MCF 10A (cell line): ENCODE measurements at regions not wholly inside any gene's neighbourhood (a gene's known extent, or its start where the extent isn't known, plus 50 kb on each side); places are given as distances from the start of the nearest gene placed in this dataset.

Source experiments
- BruUV-seq: library from RNA; stranded (reverse); fragments of 400-500 nt; replicated peaks from 2 replicates; lab custom pipeline; 2021; lab: Mats Ljungman, UMichigan
- CTCF ChIA-PET: fragments of 300-600 bp; sonication (Branson Sonifier 250); formaldehyde crosslinking; extraction: SDS; loops from one replicate; lab custom pipeline; 2021; ENCODE audit warnings: antibody characterized with exemption, inconsistent platforms; lab: Yijun Ruan, JAX
- POLR2A ChIA-PET: fragments of 300-600, 350-650 bp; sonication (Branson Sonifier 250); formaldehyde crosslinking; extraction: SDS; loops from one replicate; lab custom pipeline; 2020; ENCODE audit warnings: antibody characterized with exemption, inconsistent platforms; lab: Yijun Ruan, JAX
- DNase-seq: peaks from one replicate; pipeline ENCODE4 v3.0.0-alpha.2; 2018; ENCODE audit not compliant: unreplicated experiment
- H3K27ac Mint-ChIP-seq: one replicate; pipeline ENCODE4 v1.8.0; 2022; ENCODE audit warnings: mild to moderate bottlenecking, low read depth, mixed read lengths; ENCODE audit not compliant: unreplicated experiment
- H3K27me3 Mint-ChIP-seq: one replicate; pipeline ENCODE4 v1.8.0; 2022; ENCODE audit warnings: mixed read lengths; ENCODE audit not compliant: insufficient read depth, unreplicated experiment
- H3K36me3 Mint-ChIP-seq: one replicate; pipeline ENCODE4 v1.8.0; 2022; ENCODE audit warnings: mild to moderate bottlenecking, moderate library complexity, mixed read lengths; ENCODE audit not compliant: insufficient read depth, unreplicated experiment
- H3K4me1 Mint-ChIP-seq: one replicate; pipeline ENCODE4 v1.8.0; 2022; ENCODE audit warnings: mixed read lengths; ENCODE audit not compliant: insufficient read depth, unreplicated experiment
- H3K4me3 Mint-ChIP-seq: one replicate; pipeline ENCODE4 v1.8.0; 2022; ENCODE audit warnings: mild to moderate bottlenecking, moderate library complexity, mixed read lengths; ENCODE audit not compliant: unreplicated experiment
- H3K9me3 Mint-ChIP-seq: one replicate; pipeline ENCODE4 v1.8.0; 2022; ENCODE audit warnings: mixed read lengths; ENCODE audit not compliant: unreplicated experiment
- intact Hi-C: fragments of 100-400 bp; cut with micrococcal nuclease; formaldehyde crosslinking; loops from 2 replicates; pipeline ENCODE4 v1.14.1; 2022
- TF ChIP-seq, protein P1 (sequence below): fragments of 200-600 bp; IDR thresholded peaks from one replicate; pipeline ENCODE4 v1.8.0; 2022; ENCODE audit warnings: antibody characterized with exemption, mild to moderate bottlenecking; ENCODE audit not compliant: unreplicated experiment

DNA sequence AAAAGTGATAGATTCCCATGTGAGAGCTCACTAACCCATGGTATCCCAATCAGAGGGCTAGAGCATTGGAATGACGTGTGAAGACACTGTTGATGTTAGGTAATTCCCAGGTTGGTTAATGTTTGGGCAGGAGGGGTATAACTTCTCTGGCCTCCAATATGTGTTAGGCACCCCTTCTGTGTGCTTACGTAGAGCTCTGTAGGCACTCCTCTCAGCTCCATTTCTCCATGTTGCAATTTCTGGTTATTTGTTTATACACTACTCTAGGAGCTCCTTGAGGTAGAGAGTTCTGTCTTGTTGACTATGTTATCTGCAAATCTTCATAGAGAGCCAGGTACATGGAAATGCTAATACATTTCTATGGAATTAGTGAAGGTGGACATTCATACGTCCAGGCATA, 153.5 kb downstream of the RPIA start:
- no peaks in the 10 kb centered on the region for H3K9me3 Mint-ChIP-seq
- no peaks in the 10 kb centered on the region for H3K4me1 Mint-ChIP-seq
- no peak overlapping the region for H3K4me3 Mint-ChIP-seq
- ChIA-PET POLR2A (no interaction called here), CTCF (no interaction called here)
- H3K27me3 Mint-ChIP-seq: peaks cover 100% of the 10 kb centered on the region
- intact Hi-C loops: no loop called here
- BruUV-seq: no TSS peak
- DNase-seq: no peak
- H3K36me3 Mint-ChIP-seq: no peaks in the 10 kb centered on the region
- no peak overlapping the region for H3K27ac Mint-ChIP-seq
- TF ChIP-seq, protein P1, sequence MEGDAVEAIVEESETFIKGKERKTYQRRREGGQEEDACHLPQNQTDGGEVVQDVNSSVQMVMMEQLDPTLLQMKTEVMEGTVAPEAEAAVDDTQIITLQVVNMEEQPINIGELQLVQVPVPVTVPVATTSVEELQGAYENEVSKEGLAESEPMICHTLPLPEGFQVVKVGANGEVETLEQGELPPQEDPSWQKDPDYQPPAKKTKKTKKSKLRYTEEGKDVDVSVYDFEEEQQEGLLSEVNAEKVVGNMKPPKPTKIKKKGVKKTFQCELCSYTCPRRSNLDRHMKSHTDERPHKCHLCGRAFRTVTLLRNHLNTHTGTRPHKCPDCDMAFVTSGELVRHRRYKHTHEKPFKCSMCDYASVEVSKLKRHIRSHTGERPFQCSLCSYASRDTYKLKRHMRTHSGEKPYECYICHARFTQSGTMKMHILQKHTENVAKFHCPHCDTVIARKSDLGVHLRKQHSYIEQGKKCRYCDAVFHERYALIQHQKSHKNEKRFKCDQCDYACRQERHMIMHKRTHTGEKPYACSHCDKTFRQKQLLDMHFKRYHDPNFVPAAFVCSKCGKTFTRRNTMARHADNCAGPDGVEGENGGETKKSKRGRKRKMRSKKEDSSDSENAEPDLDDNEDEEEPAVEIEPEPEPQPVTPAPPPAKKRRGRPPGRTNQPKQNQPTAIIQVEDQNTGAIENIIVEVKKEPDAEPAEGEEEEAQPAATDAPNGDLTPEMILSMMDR: no peak

DNA sequence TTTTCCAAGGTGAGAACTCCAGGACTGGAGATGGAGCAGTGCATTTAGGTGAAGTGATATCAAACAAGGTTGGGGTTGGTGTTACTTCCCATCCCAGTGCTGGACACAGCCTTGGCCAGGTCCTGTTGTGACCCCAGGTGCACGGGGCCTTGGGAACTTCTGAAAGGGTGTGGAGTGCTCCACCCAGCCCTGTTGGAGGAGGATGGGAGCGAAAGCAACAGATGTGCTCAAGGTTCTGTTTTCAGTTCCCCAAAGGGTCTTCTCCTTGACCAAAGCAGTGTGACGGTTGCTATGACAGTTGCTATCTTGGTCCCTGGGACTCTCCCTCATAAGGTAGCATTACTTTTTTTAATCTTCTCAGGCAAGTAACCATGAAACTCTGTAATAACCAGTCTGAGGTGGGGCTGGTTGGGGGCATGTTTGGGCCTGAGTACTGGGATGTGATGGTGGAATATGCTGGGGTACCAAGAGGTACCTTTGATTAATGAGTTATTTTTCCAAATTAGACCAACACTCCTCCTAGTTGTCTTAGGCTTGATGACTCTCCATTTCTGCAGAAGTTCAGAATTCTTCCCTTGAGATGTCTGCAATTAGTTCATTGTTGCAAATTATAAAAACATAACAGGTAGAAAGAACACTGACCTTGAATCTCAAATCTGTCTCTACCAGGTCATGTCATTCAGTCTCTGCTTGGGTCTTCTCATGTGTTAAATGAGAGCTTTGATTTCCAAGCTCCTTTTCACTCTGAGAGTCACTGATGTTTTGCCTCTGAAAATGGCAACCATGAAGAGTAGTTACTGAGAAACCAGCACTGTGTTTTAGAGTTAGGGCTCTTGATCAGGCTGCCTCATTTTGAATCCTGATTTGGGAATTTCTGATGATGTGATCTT, 154.5 kb downstream of the RPIA start:
- H3K4me3 Mint-ChIP-seq: no peak overlapping the region
- ChIA-PET POLR2A (interaction anchor here (0.6 kb wide), 1 partner anchor 523 kb away, joined by 3 read pairs; no protein-coding TSS in a partner anchor), CTCF (interaction anchor here (1.9 kb wide), 1 partner anchor 34 kb away, joined by 5 read pairs; no protein-coding TSS in a partner anchor)
- no peaks in the 10 kb centered on the region for H3K4me1 Mint-ChIP-seq
- no TSS peak for BruUV-seq
- no peak for DNase-seq
- H3K36me3 Mint-ChIP-seq: no peaks in the 10 kb centered on the region
- TF ChIP-seq, protein P1: no peak
- intact Hi-C loops: no loop called here
- peaks cover 93% of the 10 kb centered on the region for H3K27me3 Mint-ChIP-seq
- H3K27ac Mint-ChIP-seq: no peak overlapping the region
- no peaks in the 10 kb centered on the region for H3K9me3 Mint-ChIP-seq

DNA sequence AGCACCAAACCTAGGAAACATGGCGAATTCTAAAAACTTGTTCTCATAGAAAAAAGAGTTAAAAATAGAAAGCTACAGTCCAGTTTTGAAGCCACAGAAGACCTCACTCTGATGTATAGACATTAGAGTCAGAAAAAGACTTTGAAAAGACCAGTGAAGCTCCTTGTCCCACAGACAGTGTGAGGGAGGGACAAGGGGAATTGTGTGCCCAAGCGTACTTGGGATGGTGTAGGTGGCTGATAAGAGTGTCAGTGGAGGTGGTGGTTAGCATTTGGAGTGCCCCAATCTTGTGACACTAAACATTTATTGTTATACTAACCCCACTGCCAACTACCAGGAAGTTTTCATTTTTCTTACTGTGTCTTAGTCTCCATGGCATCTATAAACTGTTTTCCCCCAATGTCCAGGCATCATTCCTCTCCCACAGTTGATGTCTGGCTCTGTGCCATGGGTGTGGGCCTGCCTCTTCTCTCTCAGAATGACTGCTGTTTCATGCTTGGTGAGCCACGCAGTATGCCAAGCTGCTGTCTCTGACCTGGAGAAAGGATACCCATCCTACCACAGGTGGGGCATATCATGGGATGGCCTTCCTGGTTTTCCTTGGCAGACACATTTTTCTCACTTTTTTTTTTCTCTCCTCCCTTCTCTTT, 161.4 kb downstream of the RPIA start:
- no peak overlapping the region for H3K27ac Mint-ChIP-seq
- no peaks in the 10 kb centered on the region for H3K36me3 Mint-ChIP-seq
- H3K9me3 Mint-ChIP-seq: no peaks in the 10 kb centered on the region
- ChIA-PET CTCF (interaction anchor here (1.2 to 1.4 kb wide), 2 partner anchors 21 to 27 kb away, joined by 3 to 4 read pairs; no protein-coding TSS in a partner anchor), POLR2A (no interaction called here)
- TF ChIP-seq, protein P1: no peak
- intact Hi-C loops: no loop called here
- H3K4me1 Mint-ChIP-seq: no peaks in the 10 kb centered on the region
- DNase-seq: no peak
- H3K27me3 Mint-ChIP-seq: peaks cover 77% of the 10 kb centered on the region
- H3K4me3 Mint-ChIP-seq: no peak overlapping the region
- BruUV-seq: no TSS peak

GRCh38 chr2:88853403-88853790, 161.9 kb downstream of the RPIA start:
- intact Hi-C loops: no loop called here
- ChIA-PET POLR2A (no interaction called here), CTCF (interaction anchor here (1.2 to 1.4 kb wide), 2 partner anchors 20 to 27 kb away, joined by 3 to 4 read pairs; no protein-coding TSS in a partner anchor)
- Mint-ChIP-seq H3K4me1 (no peaks in the 10 kb centered on the region), H3K27me3 (peaks cover 72% of the 10 kb centered on the region), H3K4me3 (no peak overlapping the region), H3K27ac (no peak overlapping the region), H3K9me3 (no peaks in the 10 kb centered on the region), H3K36me3 (no peaks in the 10 kb centered on the region)
- no TSS peak for BruUV-seq
- no peak for DNase-seq
- TF ChIP-seq, protein P1: no peak
